Upper lobe of right lung (tissue), 1 donor: ENCODE measurements at regions not wholly inside any gene's neighbourhood (a gene's known extent, or its start where the extent isn't known, plus 50 kb on each side); places are given as distances from the start of the nearest gene placed in this dataset.

ENCODE experiments used
- ATAC-seq: fragments of 200-7000 bp; cut with Tn5 transposase; one replicate; pipeline ENCODE4 v1.9.1; 2020; ENCODE audit warnings: mild to moderate bottlenecking, moderate library complexity
- DNase-seq: peaks from one replicate; pipeline ENCODE4 v3.0.0-alpha.2; 2020
- H3K27ac ChIP-seq: fragments of 200-600 bp; one replicate; pipeline ENCODE4 v1.8.0; 2022
- H3K27me3 ChIP-seq: fragments of 200-600 bp; one replicate; pipeline ENCODE4 v1.8.0; 2022; ENCODE audit warnings: mild to moderate bottlenecking
- H3K36me3 ChIP-seq: fragments of 200-600 bp; one replicate; pipeline ENCODE4 v1.8.0; 2022
- H3K4me1 ChIP-seq: fragments of 200-600 bp; one replicate; pipeline ENCODE4 v1.8.0; 2022
- H3K4me3 ChIP-seq: fragments of 200-600 bp; one replicate; pipeline ENCODE4 v1.8.0; 2022; ENCODE audit warnings: mild to moderate bottlenecking
- H3K9me3 ChIP-seq: fragments of 200-600 bp; one replicate; pipeline ENCODE4 v1.8.0; 2022
- intact Hi-C: fragments of 100-400 bp; cut with DNase I; formaldehyde crosslinking; loops from one replicate; pipeline ENCODE4 v1.11.0; 2022
- TF ChIP-seq, protein P1 (sequence below): fragments of 200-600 bp; IDR thresholded peaks from one replicate; pipeline ENCODE4 v1.8.0; 2022; ENCODE audit warnings: antibody characterized with exemption
- donor health status: DM: no; HTN: yes; CAD: no; lungs with severe emphysema.

DNA sequence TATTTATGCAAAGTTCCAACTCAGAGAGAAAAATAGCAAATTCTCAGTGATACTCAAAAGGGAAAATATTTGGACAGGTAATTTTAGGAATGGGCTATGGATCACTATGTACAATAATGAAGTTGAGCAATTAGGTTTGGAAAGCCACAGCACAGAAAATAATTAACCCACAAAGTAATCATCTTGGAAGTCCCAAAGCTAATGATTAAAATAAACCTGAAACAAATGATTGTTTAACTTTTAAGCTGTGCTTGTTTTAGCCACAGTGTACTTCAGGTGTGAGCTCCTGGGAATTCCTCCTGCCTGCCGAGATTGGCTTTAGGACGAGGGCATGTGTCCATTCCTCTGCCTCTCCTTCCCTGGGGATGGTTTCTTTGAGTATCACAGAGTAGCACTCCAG lies 403.9 kb downstream of the ZSWIM6 start:
- TF ChIP-seq, protein P1, sequence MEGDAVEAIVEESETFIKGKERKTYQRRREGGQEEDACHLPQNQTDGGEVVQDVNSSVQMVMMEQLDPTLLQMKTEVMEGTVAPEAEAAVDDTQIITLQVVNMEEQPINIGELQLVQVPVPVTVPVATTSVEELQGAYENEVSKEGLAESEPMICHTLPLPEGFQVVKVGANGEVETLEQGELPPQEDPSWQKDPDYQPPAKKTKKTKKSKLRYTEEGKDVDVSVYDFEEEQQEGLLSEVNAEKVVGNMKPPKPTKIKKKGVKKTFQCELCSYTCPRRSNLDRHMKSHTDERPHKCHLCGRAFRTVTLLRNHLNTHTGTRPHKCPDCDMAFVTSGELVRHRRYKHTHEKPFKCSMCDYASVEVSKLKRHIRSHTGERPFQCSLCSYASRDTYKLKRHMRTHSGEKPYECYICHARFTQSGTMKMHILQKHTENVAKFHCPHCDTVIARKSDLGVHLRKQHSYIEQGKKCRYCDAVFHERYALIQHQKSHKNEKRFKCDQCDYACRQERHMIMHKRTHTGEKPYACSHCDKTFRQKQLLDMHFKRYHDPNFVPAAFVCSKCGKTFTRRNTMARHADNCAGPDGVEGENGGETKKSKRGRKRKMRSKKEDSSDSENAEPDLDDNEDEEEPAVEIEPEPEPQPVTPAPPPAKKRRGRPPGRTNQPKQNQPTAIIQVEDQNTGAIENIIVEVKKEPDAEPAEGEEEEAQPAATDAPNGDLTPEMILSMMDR: no peak
- no peak for DNase-seq
- H3K27ac ChIP-seq: no peak overlapping the region
- no peaks in the 10 kb centered on the region for H3K4me1 ChIP-seq
- H3K27me3 ChIP-seq: no peaks in the 10 kb centered on the region
- no peaks in the 10 kb centered on the region for H3K36me3 ChIP-seq
- intact Hi-C loops: no loop called here
- no peak overlapping the region for H3K4me3 ChIP-seq
- H3K9me3 ChIP-seq: no peaks in the 10 kb centered on the region
- ATAC-seq: no peak

DNA sequence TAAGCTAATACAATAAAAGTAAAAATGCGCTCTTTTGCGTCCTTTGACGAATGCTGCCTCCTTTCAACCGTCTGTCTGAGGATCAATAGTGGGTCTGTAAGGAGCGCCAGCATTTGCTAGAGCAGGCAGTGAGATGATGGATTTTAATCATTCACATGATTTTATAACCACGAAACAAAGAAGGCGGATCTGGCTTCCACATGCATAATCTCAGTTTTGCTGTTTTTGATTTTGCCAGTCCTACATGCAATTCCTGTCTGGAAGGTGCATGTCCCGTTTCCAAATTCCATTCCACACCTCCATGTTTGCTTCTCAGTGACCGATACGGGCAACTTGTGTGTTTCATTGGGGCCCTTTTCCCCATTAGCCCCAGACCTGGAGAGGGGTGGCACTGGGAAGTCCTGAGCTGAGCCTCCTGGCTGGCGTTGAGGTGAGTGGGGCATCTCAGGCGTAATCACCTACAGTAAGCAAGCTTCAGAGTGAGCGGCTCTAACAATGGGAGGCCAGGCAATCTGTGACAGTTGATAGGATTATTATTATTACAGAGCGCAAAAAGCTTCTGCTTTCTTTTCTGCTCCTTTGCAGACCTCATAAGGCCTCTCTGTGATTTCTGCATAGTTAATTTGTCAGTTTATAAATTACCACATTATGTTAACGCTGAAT lies 405.4 kb downstream of the ZSWIM6 start:
- H3K4me3 ChIP-seq: no peak overlapping the region
- no peaks in the 10 kb centered on the region for H3K36me3 ChIP-seq
- H3K27ac ChIP-seq: no peak overlapping the region
- intact Hi-C loops: no loop called here
- no peaks in the 10 kb centered on the region for H3K27me3 ChIP-seq
- DNase-seq (no peak), ATAC-seq (no peak)
- H3K9me3 ChIP-seq: no peaks in the 10 kb centered on the region
- TF ChIP-seq, protein P1: no peak
- H3K4me1 ChIP-seq: no peaks in the 10 kb centered on the region

DNA sequence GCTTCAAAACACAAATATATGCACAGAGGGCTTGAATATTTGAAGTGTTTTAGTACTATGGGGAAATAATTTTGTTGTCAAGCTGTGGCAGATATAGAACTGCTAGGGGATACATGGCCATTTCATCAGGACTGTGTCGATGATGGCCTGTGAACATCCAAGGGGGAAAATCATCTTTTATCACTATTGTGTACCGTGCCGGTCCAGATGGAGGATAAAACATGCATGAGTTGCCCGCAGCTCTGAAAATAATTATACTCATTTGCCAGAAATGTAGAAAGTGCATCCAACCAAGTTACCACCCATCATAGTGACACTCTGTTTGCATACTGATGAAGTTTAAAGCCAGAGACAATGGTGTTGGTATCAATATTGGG lies 405.9 kb downstream of the ZSWIM6 start:
- DNase-seq: no peak
- TF ChIP-seq, protein P1: no peak
- no peak for ATAC-seq

DNA sequence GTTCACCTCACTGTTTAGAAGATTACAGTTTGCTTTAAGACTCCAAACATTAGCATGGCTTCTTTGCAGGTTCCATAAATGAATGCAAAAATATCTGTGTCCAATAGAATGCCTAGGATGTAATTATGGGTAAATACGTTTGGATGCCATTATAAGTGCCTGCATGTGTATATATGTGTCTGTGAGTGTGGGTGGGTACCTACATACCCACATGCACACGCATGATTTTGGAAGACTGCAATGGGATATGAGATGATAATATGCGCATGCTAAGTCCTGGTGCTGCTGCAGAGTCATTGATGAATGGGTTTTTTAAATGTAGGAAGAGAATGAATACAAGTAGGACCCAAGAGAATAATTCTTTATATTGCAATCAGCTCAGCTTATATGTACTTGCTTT lies 406.4 kb downstream of the ZSWIM6 start:
- ATAC-seq: no peak
- TF ChIP-seq, protein P1: no peak
- no peak for DNase-seq
- Histone ChIP-seq H3K27me3 (no peaks in the 10 kb centered on the region), H3K27ac (no peak overlapping the region), H3K36me3 (no peaks in the 10 kb centered on the region), H3K9me3 (no peaks in the 10 kb centered on the region), H3K4me3 (no peak overlapping the region), H3K4me1 (no peaks in the 10 kb centered on the region)
- intact Hi-C loops: no loop called here

More for the DNA sequence above, 405.9 kb downstream of the ZSWIM6 start:
- H3K4me3 ChIP-seq: no peak overlapping the region
- H3K36me3 ChIP-seq: no peaks in the 10 kb centered on the region
- no peak overlapping the region for H3K27ac ChIP-seq
- H3K9me3 ChIP-seq: no peaks in the 10 kb centered on the region
- intact Hi-C loops: no loop called here
- no peaks in the 10 kb centered on the region for H3K4me1 ChIP-seq
- no peaks in the 10 kb centered on the region for H3K27me3 ChIP-seq

DNA sequence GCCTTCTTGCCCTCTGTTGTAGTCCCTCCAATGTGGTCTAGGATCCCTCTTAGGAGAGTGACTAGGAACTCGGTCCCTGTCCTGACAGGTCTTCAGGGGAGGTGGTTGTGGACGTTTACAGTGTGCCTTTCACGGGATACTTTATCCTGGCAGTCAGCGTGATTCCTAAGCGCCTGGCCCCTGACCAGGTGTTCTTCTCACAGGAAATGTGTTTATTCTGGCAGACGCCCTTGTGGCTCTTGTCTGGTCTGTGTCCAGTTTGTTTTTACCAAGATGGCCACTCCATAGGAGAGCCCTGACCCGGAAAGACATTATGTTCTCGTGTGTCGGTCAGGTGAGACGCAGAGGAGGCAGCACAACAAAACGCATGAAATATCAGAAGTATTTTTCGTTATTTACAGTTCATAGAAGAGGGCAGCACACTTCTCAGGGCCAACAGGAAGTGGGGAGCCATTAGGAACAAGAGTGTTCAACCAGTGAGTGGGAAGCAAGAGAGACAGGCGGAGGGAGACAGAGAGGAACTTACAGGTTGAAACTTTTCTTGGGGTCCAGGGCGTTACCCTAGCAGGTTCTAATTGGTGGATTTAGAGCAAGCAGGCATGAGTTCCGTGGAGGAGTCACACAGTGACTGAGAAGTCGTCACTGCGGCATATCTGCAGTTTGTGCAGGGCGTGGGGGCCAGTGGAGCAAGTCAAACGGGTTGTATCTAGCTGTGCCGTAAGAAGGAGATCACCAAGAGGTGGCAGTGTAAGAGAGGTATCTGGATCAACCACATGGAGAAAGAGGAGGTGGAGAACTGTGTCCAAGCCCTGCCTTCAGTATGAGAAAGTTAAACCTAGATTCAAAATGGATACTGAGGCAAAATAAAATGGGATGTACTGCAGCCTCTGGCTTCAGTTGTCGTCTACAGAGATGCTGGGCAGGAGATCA lies 412.9 kb downstream of the ZSWIM6 start:
- no peak for DNase-seq
- H3K4me3 ChIP-seq: no peak overlapping the region
- no peaks in the 10 kb centered on the region for H3K27me3 ChIP-seq
- no peaks in the 10 kb centered on the region for H3K4me1 ChIP-seq
- no peaks in the 10 kb centered on the region for H3K9me3 ChIP-seq
- H3K27ac ChIP-seq: no peak overlapping the region
- intact Hi-C loops: no loop called here
- TF ChIP-seq, protein P1: no peak
- no peak for ATAC-seq
- no peaks in the 10 kb centered on the region for H3K36me3 ChIP-seq
